Hepatocyte (in vitro differentiated cells): ENCODE measurements at regions not wholly inside any gene's neighbourhood (a gene's known extent, or its start where the extent isn't known, plus 50 kb on each side); places are given as distances from the start of the nearest gene placed in this dataset.
"Not testable (repeated sequence)": the region's sequence is repeated elsewhere in the genome, so short reads cannot be mapped to it uniquely, and the experiment has no call there.

Source experiments
- DNase-seq: peaks from one replicate; pipeline ENCODE4 v3.0.0-alpha.2; 2016; ENCODE audit warnings: low spot score
- H2AFZ ChIP-seq: fragments of 200-600 bp; sonication (generic); 2 replicates; pipeline ENCODE4 v1.6.0; 2016; ENCODE audit warnings: antibody characterized with exemption, mild to moderate bottlenecking
- H3K27ac ChIP-seq: fragments of 200-600 bp; sonication (generic); 2 replicates; pipeline ENCODE4 v1.5.1; 2016; ENCODE audit warnings: mild to moderate bottlenecking
- H3K27me3 ChIP-seq: fragments of 200-600 bp; sonication (generic); 2 replicates; pipeline ENCODE4 v1.6.1; 2016
- H3K36me3 ChIP-seq: fragments of 200-600 bp; sonication (generic); replicated peaks from 2 replicates; pipeline ENCODE4 v1.5.1; 2016; ENCODE audit warnings: low read depth; ENCODE audit not compliant: insufficient read depth
- H3K4me1 ChIP-seq: fragments of 200-600 bp; sonication (generic); 2 replicates; pipeline ENCODE4 v1.5.1; 2016; ENCODE audit warnings: mild to moderate bottlenecking, moderate library complexity; ENCODE audit not compliant: insufficient read depth
- H3K4me2 ChIP-seq: fragments of 200-600 bp; sonication (generic); 2 replicates; pipeline ENCODE4 v1.6.0; 2016
- H3K4me3 ChIP-seq: fragments of 200-600 bp; sonication (generic); 2 replicates; pipeline ENCODE4 v1.5.1; 2016; ENCODE audit warnings: mild to moderate bottlenecking
- H3K79me2 ChIP-seq: fragments of 200-600 bp; sonication (generic); 2 replicates; pipeline ENCODE4 v1.6.0; 2017; ENCODE audit warnings: mild to moderate bottlenecking
- H3K9me2 ChIP-seq: fragments of 200-600 bp; sonication (generic); replicated peaks from 2 replicates; pipeline ENCODE4 v1.6.0; 2017; ENCODE audit warnings: mild to moderate bottlenecking; ENCODE audit not compliant: insufficient read depth
- H3K9me3 ChIP-seq: fragments of 200-600 bp; sonication (generic); 2 replicates; pipeline ENCODE4 v1.5.1; 2016; ENCODE audit warnings: low read depth, mild to moderate bottlenecking
- H4K20me1 ChIP-seq: fragments of 200-600 bp; sonication (generic); 2 replicates; pipeline ENCODE4 v1.6.0; 2016; ENCODE audit warnings: mild to moderate bottlenecking; ENCODE audit not compliant: insufficient read depth, poor library complexity, severe bottlenecking
- CTCF ChIP-seq: fragments of 200-600 bp; sonication (generic); IDR thresholded peaks from 2 replicates; pipeline ENCODE4 v1.5.1; 2016; ENCODE audit warnings: antibody characterized with exemption, mild to moderate bottlenecking; ENCODE audit not compliant: poor library complexity
- EZH2 ChIP-seq: fragments of 200-600 bp; sonication (generic); IDR thresholded peaks from 2 replicates; pipeline ENCODE4 v1.6.1; 2016; ENCODE audit warnings: antibody characterized with exemption, mild to moderate bottlenecking, borderline replicate concordance
- EZH2phosphoT487 ChIP-seq: fragments of 200-600 bp; sonication (generic); IDR thresholded peaks from one replicate; pipeline ENCODE4 v1.6.1; 2018; ENCODE audit warnings: antibody characterized with exemption, mild to moderate bottlenecking, low read depth, moderate library complexity; ENCODE audit not compliant: unreplicated experiment, severe bottlenecking
- WGBS: methylation state at CpG from one replicate; pipeline ENCODE4 v1.1.6; 2016; ENCODE audit warnings: low lambda C conversion rate; ENCODE audit errors: missing lambda C conversion rate; 5-methylcytosine and 5-hydroxymethylcytosine counted together

DNA sequence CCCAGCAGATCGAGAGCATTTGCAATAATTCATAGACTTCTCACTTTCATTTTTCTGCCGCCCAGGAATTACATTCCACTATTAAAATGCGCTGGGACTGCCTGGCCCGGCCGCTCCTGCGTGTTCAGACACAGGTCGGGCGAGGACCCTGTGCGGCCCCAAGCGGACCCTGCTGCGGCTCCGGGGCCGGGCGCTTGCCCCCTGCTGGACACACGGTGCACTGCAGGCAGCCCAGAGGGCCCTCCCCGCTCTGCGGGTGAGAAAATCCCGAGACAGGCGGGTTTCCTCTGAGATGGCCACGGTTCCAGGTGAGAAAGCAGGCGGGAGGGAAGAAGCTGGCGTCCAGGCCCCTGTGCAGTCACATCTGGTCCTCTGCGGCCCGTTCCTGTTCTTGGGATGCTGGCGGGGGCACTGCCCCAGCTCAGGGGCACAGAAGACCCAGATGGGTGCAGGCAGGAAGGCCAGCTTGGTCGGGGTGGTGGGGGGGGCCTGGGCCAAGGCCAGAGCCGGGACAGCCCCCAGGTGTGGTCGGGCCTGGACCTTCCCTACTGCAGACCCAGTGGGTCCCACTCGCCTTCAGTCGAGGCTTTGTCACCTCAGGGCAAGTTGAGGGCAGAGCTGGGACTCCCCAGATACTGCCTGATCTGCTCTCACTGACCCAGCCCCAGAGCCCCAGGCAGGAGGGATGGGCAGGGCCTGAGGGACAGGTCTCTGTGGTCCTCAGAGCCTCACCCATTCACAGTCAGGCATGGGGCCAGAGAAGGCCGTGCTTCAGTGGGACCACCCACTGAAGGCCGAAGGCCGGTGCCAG is 135.1 kb downstream of the FAM53A start:
- H4K20me1 ChIP-seq, H3K27ac ChIP-seq, H2AFZ ChIP-seq, H3K36me3 ChIP-seq, H3K4me1 ChIP-seq, H3K9me3 ChIP-seq, H3K27me3 ChIP-seq, H3K4me3 ChIP-seq, H3K9me2 ChIP-seq, H3K79me2 ChIP-seq: not testable (repeated sequence)
- DNase-seq: peak; percentile 64
- peak; percentile 90 for TF ChIP-seq CTCF
- peak overlapping the region; percentile 60 for H3K4me2 ChIP-seq
- 28% methylated on average over 33 of the region's 33 CpGs for WGBS

GRCh38 chr4:1547856-1548826 is 136.0 kb downstream of the FAM53A start:
- Histone ChIP-seq H2AFZ (no peak overlapping the region), H3K36me3 (no peaks in the 10 kb centered on the region), H3K9me3 (no peaks in the 10 kb centered on the region), H3K4me3 (no peak overlapping the region), H3K27ac (no peak overlapping the region), H3K79me2 (no peaks in the 10 kb centered on the region), H3K4me2 (peak overlapping the region; percentile 60), H3K27me3 (no peaks in the 10 kb centered on the region), H3K4me1 (peaks cover 4% of the 10 kb centered on the region), H4K20me1 (no peaks in the 10 kb centered on the region), H3K9me2 (no peaks in the 10 kb centered on the region)
- DNase-seq: no peak
- TF ChIP-seq EZH2phosphoT487 (no peak), EZH2 (no peak), CTCF (no peak)
- 83% methylated on average over 42 of the region's 42 CpGs for WGBS

GRCh38 chr4:1547131-1547855 is 136.8 kb downstream of the FAM53A start:
- H3K27ac ChIP-seq: no peak overlapping the region
- no peaks in the 10 kb centered on the region for H4K20me1 ChIP-seq
- 74% methylated on average over 19 of the region's 19 CpGs for WGBS
- TF ChIP-seq EZH2: no peak
- TF ChIP-seq CTCF: no peak
- no peak for TF ChIP-seq EZH2phosphoT487
- DNase-seq: no peak
- no peaks in the 10 kb centered on the region for H3K36me3 ChIP-seq
- no peak overlapping the region for H3K4me3 ChIP-seq
- no peaks in the 10 kb centered on the region for H3K9me3 ChIP-seq
- no peaks in the 10 kb centered on the region for H3K79me2 ChIP-seq
- H3K4me1 ChIP-seq: peaks cover 4% of the 10 kb centered on the region
- no peak overlapping the region for H3K4me2 ChIP-seq
- no peaks in the 10 kb centered on the region for H3K27me3 ChIP-seq
- H3K9me2 ChIP-seq: no peaks in the 10 kb centered on the region
- H2AFZ ChIP-seq: no peak overlapping the region
